ENCODE measurements at regions not wholly inside any gene's neighbourhood (a gene's known extent, or its start where the extent isn't known, plus 50 kb on each side); places are given as distances from the start of the nearest gene placed in this dataset.

DNA sequence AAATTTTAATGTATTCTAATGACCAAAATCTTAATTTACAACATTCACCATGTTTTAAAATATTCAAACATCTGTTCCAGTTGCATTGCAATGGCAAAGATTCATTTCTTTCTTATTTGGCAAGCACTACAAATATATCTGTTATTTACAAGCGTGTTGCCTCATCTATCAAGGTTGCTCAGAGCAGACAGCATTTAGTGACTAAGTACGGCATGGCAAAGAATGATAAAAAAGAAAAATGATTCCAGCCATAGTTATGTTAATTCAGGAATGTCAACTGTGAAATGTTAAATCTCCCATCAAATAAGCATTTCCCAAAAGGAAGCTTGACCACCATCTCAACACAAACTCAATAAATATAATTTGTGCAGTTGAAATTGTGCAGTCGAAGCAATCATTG lies 312.1 kb downstream of the SEC23A start:
- no peaks in the 10 kb centered on the region for H3K9me3 ChIP-seq
- no peaks in the 10 kb centered on the region for H3K27me3 ChIP-seq
- intact Hi-C loops (cut with DNase I): no loop called here
- H3K27ac ChIP-seq: no peak overlapping the region
- ATAC-seq: no peak
- no peaks in the 10 kb centered on the region for H3K4me1 ChIP-seq
- 78 to 79% methylated on average over 3 of the region's 3 CpGs for WGBS, 2 donors
- TF ChIP-seq, protein P1, sequence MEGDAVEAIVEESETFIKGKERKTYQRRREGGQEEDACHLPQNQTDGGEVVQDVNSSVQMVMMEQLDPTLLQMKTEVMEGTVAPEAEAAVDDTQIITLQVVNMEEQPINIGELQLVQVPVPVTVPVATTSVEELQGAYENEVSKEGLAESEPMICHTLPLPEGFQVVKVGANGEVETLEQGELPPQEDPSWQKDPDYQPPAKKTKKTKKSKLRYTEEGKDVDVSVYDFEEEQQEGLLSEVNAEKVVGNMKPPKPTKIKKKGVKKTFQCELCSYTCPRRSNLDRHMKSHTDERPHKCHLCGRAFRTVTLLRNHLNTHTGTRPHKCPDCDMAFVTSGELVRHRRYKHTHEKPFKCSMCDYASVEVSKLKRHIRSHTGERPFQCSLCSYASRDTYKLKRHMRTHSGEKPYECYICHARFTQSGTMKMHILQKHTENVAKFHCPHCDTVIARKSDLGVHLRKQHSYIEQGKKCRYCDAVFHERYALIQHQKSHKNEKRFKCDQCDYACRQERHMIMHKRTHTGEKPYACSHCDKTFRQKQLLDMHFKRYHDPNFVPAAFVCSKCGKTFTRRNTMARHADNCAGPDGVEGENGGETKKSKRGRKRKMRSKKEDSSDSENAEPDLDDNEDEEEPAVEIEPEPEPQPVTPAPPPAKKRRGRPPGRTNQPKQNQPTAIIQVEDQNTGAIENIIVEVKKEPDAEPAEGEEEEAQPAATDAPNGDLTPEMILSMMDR (IDR thresholded peaks at IDR 0.05): no peak
- H3K36me3 ChIP-seq: no peaks in the 10 kb centered on the region
- no peak overlapping the region for H3K4me3 ChIP-seq
- no peak for DNase-seq

DNA sequence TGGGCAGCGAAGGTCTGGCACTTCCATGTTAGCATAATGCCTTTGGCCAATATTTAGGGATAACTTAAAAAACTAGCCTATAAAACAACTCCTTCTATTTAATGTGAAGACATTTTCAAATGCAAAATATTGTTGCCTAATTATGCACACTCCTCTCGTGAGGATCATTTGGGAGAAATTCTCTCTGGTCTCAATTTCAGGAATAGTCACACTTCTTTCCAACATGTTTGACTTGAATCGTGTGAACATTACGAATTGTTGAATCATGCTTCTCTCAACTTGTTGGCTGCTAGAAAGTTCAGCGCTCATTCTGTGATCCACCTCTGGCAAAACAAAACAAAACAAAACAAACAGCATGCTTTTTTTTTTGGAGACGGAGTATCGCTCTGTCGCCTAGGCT lies 313.2 kb downstream of the SEC23A start:
- TF ChIP-seq, protein P1 (IDR thresholded peaks at IDR 0.05): no peak
- ATAC-seq (no peak), DNase-seq (no peak)
- intact Hi-C loops (cut with DNase I): no loop called here
- no peak overlapping the region for H3K4me3 ChIP-seq
- no peak overlapping the region for H3K27ac ChIP-seq
- H3K4me1 ChIP-seq: no peaks in the 10 kb centered on the region
- H3K36me3 ChIP-seq: no peaks in the 10 kb centered on the region
- WGBS, 2 donors: 90 to 92% methylated on average over 8 of the region's 8 CpGs
- no peaks in the 10 kb centered on the region for H3K27me3 ChIP-seq
- no peaks in the 10 kb centered on the region for H3K9me3 ChIP-seq

DNA sequence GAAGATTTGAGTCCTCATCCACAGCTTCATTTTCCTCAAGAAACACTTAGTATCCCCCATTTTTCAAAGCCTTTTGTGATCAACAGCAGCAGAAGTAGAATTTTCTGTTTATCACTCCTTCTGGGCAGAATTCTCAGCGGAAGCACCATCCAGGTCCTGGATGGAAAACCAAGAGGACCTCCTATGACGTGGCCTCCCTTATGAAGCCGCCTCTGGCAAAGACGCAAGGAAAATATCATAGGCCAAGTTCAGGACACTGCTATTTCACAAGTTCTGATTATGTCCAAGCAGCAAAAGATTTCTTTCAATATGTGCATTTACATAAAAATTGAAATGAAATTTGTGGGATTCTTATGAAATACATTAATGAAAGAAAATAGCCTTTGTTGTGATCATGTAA lies 315.0 kb downstream of the SEC23A start:
- WGBS, 2 donors: 89% methylated on average over 4 of the region's 4 CpGs
- Histone ChIP-seq H3K36me3 (no peaks in the 10 kb centered on the region), H3K27ac (no peak overlapping the region), H3K4me3 (no peak overlapping the region), H3K4me1 (no peaks in the 10 kb centered on the region), H3K9me3 (no peaks in the 10 kb centered on the region), H3K27me3 (no peaks in the 10 kb centered on the region)
- intact Hi-C loops (cut with DNase I): no loop called here
- DNase-seq: no peak
- no peak for ATAC-seq
- TF ChIP-seq, protein P1 (IDR thresholded peaks at IDR 0.05): no peak

DNA sequence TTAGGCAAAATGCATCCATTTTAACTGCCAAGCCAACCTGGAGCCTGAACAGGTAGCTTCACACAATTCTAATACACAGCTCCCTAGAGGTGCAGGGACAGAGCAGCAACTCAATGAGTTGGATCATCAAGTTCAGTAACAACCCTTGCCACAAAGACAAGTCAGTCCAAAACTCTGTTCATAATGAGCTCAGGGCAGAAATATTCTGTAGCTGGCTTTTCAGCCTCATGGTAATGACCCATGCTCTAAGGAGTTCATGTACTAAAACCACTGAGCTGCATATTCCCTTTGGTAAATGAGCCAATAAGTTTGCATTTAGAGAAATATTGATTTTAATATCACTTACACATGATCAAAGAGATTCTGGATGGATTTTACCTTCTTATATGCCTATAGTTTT lies 316.1 kb downstream of the SEC23A start:
- Histone ChIP-seq H3K4me1 (no peaks in the 10 kb centered on the region), H3K27ac (no peak overlapping the region), H3K9me3 (no peaks in the 10 kb centered on the region), H3K36me3 (no peaks in the 10 kb centered on the region), H3K27me3 (no peaks in the 10 kb centered on the region), H3K4me3 (no peak overlapping the region)
- TF ChIP-seq, protein P1 (IDR thresholded peaks at IDR 0.05): no peak
- intact Hi-C loops (cut with DNase I): no loop called here
- DNase-seq: no peak
- ATAC-seq: no peak

DNA sequence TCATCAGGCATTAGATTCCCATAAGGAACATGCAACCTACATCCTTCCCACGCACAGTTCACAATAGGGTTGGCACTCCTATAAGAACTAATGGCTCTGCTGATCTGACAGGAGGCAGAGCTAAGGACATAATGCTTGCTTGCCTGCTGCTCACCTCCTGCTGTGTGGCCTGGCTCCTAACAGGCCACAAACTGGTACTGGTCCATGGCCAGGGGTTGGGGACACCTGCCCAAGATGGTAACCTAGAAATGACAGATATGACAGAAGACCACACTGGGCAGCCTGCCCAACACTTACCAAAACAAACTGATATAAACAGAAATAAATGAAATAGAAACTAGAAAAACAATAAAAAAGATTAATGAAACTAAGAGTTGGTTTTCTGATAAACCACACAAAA lies 325.6 kb downstream of the SEC23A start:
- TF ChIP-seq, protein P1 (IDR thresholded peaks at IDR 0.05): no peak
- ATAC-seq (no peak), DNase-seq (no peak)
- Histone ChIP-seq H3K4me1 (peaks cover 0 to 4% (median 0%) of the 10 kb centered on the region in 9 donors), H3K36me3 (no peaks in the 10 kb centered on the region), H3K27me3 (no peaks in the 10 kb centered on the region), H3K4me3 (no peak overlapping the region), H3K27ac (no peak overlapping the region), H3K9me3 (no peaks in the 10 kb centered on the region)
- WGBS, 2 donors: 94 to 96% methylated on average over 1 of the region's 1 CpG
- intact Hi-C loops (cut with DNase I): no loop called here

Measured in heart right ventricle (tissue), 16 donors.